ENCODE measurements at regions not wholly inside any gene's neighbourhood (a gene's known extent, or its start where the extent isn't known, plus 50 kb on each side); places are given as distances from the start of the nearest gene placed in this dataset.

DNA sequence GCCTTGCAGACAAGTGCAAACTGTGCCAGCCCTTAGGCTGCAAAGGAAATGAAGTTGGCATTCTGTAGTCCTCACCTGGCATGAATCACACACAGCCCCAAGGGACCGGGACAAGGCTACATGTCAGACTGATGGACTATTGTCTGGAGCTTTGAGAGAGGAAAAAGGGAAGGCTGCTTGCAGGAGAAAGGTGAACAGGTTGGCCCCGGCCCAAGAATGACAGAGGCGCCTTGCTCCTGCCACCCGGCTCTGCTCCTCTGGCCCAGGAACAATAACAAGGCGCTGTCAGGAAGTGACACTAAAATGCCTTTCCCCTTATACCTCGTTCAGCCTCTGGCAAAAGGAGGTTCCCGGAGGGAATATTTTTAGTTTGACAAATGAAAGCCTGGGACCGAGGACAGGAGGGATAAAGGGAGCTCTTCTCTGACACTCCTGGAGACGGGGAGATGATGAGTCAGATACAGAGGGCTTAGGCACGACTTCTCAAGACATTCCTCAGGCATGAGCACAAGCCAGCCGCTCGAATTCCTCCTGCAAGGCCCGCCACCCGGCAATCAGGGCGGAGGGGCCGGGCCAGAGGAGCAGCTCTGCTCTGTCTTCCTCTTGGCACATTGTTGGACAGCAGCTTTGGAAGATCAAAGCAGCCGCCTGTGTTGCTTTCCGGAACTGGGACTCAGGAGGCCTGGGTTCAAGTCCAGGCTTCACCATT is 105.8 kb downstream of the NOG start:
- TF ChIP-seq CTCF (IDR thresholded peaks at IDR 0.05), result no peak
- TF ChIP-seq EZH2 (IDR thresholded peaks at IDR 0.05; ENCODE audit: borderline replicate concordance, insufficient read depth, low read depth, low read length, poor library complexity, severe bottlenecking), result no peak

All from B cell (primary cell).